Heart left ventricle (tissue), 13 donors: ENCODE measurements at regions not wholly inside any gene's neighbourhood (a gene's known extent, or its start where the extent isn't known, plus 50 kb on each side); places are given as distances from the start of the nearest gene placed in this dataset.

Source experiments
- CTCF ChIP-seq, 12 donors: fragments of 200-600 bp; sonication (generic) in 4 of 12; IDR thresholded peaks; one replicate each; pipeline versions ENCODE4 v1.5.0 to v1.8.0; 2018 to 2022; ENCODE audit warnings: antibody characterized with exemption in 12 of 12, mild to moderate bottlenecking in 5 of 12
- POLR2A ChIP-seq, 2 donors: fragments of 450-650 bp; IDR thresholded peaks; one replicate each; pipeline ENCODE4 v1.6.1; 2017; ENCODE audit warnings: antibody characterized with exemption in 2 of 2, mild to moderate bottlenecking in 2 of 2, moderate library complexity in 2 of 2
- donor health status: ischemic (EF 13 %, LVEDD 7.1; RV severe dilation, severe dysfunction).
- donor health status: DM: no; HTN: yes; CAD: no.
- donor health status: DM: no; HTN: no; CAD: no.
- donor health status: ischemic (EF 25% LVEDD 6.9; RV normal size, moderate dysfunction).
- donor health status: ischemic (EF 25% LVEDD 5.7; RV mildly dilated, moderate dysfunction).
- donor health status: ischemic (EF 35%, LVEDD 5.7; RV mildly dilated, moderate dysfunction).
- donor health status: nonischemic (EF 11% LVEDD 7.7; RV severe dilation, severe dysfunction).
- donor health status: DM: yes; HTN: yes; CAD: no.
- donor health status: PGD.
- donor health status: ischemic (EF 29% LVEDD 5.4; RV normal size, mild dysfunction).
- donor health status: nonischemic (EF 23%, LVEDD 6.1; RV moderate dilation, normal function).

- TF ChIP-seq POLR2A (IDR thresholded peaks at IDR 0.05) = no peak
- no peak for TF ChIP-seq CTCF (IDR thresholded peaks at IDR 0.05)
These were observed 648.8 kb upstream of the COBL start for GRCh38 chr7:51965454-51965853.
